Activated CD4-positive, alpha-beta T cell treated with anti-CD3 and anti-CD28 coated beads, Interleukin-2, Interleukin-4, amounts not matched to agents 100 ng/mL and 50 ng/mL, durations not matched to agents 16 hours and 8 hours (primary cell): ENCODE measurements at regions not wholly inside any gene's neighbourhood (a gene's known extent, or its start where the extent isn't known, plus 50 kb on each side); places are given as distances from the start of the nearest gene placed in this dataset.

Experiments used
- DNase-seq: peaks from one replicate; pipeline ENCODE4 v3.0.0-alpha.2; 2020; ENCODE audit warnings: low spot score

DNA sequence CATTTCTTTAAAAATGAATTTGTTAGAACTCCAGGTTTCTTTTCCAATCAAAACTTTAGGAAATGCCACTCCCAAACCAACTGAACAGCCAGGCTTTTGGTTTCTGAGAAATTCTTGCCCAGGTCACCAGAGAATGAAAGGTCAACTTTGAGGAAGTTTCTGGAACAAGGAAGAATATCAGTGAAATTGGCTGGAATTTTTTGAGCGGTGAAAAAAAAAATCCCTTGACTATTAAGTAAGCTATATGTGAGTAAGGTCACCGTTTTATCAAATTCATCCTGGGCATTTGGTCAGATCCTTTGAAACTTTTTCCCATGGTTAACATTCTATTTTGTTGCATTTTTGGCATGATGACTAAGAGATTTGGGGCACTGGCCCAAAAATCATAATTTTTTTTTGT is 469.3 kb downstream of the LTN1 start:
- no peak for DNase-seq

DNA sequence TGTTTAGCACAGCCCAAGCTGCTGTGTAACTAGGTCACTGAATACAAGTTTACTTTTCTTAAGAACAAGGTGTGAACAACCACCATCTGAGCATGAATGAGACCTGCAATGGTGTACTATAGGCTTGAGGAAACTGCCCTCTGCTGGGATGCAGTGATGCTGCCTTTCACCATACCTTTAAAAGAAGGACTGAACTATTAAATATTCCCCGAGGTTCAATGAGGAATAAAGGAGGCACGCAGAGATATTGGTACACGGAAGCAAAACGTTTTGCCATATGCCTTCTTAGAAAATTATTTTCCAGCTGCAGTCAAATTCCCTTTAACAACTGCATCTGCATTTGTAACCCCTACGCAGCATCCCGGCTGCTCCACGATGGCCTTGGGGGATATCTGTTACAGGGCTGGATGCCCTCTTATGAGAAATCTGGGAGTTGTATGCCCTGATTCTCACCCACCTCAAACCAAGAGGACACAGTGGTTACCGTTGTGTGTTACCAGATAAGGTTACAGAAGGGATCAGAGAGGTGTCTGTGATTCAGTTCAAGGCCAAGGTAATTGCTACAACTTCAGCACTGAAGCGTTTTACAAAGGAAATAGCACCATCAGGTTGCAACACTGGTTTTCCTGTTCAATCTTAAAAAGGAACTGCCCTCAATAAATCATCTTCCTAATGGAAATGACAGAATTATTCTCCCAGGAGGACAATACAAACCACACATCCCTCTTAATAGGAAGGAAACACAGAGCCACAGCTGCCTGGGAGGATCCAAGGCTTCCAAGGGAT is 470.5 kb downstream of the LTN1 start:
- DNase-seq = peak; percentile 11

DNA sequence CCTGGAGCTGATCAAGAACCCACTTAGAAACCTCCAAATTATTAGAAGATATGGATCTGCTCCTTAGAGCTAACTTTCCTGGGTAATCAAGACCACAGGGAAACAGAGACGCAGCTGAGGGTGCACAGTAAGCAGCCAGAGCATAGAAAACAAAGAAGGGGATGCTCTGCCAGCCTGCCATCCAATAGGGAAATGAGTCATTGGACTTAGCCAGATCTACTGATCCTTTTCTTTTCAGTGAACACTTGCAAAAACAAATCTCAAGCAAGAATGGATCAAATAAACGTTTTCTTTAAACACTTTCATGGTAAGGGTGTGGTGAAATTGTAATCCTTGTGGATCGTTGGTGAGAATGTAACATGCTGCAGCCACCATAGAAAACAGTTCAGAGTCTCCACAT is 474.0 kb downstream of the LTN1 start:
- DNase-seq = no peak

DNA sequence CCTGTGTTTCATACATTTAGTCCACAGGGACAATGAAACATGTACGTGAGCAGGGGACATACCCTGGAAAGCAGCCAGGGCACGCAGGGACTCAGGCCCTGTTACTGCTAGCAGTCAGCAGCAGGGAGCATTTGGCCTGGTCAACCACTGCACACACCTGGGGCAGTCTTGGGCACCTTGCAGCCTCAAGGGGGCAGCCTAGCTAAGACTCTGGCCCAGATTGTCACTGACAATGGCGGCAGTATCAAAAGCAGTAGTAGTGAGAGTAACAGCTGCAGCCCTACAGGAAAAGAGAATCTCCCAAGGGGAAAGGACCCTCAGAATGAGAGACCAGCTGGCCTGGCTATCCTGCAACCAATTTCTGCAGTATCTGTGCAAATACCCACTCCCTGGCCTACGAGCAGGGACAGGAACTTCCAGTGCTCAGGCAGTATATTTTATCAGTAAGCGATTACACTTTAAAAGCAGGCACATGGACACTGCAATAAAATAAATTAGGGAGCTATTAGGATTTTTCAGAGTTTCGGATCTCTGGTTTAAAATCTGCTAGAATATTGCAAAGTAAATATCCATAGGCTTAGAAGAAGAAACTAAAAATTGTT is 475.6 kb downstream of the LTN1 start:
- peak; percentile 72 for DNase-seq

DNA sequence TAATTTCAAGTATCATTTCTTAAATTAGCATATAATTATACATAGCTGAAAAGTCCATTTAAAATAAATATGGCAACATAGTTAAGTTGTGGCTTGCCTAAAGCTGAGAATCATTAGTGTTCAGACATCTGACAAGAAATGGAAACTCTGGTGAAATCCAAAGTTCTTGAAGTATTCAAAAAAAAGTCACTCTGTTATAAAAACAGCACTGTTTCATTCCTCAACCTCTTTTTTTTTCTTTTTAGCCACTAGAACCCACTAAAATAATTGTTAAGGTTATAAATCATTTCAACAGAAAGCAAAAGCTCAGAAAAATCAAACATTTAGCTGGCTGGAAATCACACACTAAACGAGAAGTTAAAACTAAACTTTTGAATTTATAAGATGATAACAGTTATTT is 476.7 kb downstream of the LTN1 start:
- DNase-seq = no peak

DNA sequence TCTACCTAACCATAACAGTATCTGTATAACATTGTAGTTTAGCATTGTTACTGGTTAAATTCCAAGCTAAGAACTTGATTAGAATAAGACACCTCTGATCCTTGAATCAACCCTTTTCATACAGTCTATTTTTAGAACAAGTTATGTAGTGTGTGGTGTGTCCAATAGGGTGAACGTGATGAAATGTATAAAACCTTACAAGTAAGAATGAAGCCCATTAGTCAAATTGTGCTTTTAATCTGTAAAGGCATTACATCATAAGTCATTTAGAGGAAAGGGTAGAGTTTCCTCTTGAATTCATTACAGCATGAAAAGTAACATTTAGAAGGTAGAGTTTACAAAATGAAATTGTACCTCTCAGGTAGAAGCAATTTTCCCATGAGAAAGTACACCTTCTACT is 479.2 kb downstream of the LTN1 start:
- no peak for DNase-seq

DNA sequence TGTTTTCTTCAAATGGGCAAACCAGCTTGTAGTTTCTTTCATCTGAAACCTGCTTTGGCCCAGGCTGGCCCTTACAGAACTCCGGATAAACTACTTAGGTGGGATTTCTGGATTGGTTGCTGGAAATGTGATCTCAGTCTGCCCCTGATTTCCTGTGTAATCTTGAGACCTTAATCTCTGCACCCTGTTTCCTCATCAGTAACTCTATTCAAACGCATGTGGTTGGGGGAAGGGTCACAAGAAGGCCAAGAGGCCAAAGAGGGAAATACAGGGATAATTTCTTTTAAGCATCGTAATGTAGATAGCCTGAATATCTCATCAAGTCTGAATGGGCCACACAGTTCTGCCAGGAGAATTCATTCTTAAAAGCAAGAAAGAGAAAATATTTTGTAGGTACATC is 483.6 kb downstream of the LTN1 start:
- no peak for DNase-seq

DNA sequence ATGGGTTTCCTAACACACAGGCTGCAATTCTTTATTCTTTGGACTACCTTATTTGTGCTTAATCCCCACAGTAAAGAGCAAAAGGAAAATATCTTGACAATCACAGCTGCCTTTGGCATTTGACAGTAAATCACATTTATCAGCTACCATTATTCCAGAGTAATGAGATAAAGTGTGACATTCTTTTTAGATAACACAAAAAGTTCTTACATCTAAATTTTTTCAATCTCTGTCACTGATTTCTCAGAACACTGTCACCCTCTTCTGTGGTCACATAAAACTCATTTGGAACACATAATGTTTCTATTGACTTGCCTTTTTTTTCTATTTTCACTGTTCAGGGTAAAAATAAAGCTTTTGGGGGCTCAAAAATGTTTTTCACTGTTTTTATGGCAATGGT is 484.6 kb downstream of the LTN1 start:
- DNase-seq = no peak

DNA sequence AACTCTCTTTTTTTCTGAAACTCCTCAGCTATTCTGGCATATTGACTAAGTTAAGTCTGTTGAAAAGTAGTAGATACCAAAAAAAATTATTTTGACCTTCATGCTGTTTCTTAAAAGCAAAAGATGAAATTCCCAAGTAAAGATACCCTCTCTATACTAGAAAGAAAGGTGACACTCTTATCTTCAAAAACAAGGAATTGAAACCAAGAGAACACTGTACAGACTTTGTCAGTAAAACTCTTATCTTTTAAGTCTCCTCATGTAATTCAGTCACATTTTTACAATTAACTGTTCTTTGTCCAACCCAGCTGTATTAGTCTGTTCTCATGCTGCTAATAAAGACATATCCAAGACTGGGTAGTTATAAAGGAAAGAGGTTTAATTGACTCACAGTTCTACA is 496.2 kb downstream of the LTN1 start:
- DNase-seq = no peak

DNA sequence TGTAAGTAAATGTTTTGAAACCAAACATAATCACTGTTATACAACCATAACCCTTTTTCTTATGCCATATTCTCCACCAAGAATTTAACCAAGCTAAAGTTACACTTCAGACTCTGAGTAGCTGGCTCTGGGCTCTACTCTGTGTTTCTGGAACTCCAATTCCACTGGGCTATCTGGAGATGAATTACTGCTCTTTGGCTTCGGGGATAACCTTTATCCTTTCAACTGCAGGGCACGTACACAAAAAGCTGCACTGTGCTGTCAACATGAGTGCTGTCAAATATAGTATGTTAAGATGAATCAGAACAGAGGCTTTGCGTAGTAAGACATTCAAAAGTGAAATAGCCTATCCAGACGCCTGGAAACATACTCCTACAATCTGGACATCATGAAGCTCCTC is 500.6 kb downstream of the LTN1 start:
- DNase-seq = no peak

DNA sequence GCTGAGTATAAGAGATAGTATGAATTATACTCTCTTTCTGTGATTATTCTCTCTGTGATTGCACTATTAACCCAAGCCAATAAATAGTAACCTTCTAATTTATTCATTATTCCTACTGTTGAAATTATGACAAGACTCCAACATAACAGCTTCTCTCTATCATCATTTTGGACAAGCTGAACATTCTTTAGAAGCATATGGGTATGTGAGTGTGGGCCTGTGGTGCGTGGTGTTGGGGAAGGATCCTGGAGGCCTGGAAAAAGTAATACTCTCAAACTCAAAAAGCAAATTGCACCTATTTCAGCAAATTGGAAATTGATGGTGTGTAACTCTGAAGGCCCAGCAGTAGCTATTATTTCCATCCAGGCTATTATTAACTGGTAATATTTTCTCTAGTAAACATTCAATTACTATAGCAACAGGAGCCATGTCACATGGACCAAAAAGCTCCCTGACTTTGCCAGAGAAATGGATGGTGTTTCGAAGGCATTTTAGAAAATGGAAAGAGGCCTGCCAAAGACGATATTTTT is 502.8 kb downstream of the LTN1 start:
- DNase-seq = no peak

DNA sequence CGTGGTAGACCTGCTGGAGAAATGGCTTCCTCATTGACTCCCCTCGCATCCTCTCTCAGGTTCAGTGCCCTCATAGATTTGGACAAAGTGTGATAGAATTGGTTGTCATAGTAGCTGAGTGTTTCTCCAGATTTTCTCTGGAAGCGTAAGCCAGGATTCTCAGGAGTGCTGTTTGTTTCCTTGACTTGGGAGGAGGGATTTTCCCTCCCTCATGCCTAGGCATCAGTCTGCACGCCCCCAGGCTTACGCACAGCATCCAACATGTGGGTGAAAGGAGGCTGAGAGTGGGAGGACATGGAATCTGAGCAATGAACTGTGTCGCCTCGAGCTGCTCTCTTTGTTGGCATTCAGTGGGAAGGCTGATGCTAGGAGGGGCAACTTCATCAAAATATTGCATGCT is 503.5 kb downstream of the LTN1 start:
- DNase-seq = no peak

DNA sequence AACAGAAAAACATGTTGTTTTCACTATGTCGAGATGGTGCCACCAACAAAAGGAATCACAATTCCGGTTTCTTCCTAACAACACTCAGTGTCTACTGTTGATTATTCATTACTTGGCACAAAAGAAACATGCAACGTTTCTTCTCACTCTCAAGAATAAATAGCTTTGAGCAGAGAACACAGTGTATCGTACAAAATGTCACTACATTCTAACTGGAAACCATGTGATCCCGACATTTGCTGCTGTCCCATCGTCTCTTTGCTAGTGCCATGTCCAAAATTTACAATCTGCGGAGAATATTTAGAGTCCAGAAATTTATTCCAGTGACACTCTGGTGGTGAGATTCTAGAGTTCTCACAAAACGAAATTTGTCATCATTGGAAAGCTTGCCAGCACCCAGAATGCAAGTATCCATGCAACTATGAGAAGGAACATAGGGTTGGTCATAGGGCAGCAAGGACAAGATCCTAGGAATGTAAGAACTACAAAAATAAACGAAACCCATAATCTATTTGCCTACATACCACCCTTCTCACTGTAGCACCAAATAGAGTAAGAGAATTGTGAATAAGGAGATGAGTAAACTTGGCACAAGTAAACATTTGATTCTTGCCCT is 505.1 kb downstream of the LTN1 start:
- no peak for DNase-seq

DNA sequence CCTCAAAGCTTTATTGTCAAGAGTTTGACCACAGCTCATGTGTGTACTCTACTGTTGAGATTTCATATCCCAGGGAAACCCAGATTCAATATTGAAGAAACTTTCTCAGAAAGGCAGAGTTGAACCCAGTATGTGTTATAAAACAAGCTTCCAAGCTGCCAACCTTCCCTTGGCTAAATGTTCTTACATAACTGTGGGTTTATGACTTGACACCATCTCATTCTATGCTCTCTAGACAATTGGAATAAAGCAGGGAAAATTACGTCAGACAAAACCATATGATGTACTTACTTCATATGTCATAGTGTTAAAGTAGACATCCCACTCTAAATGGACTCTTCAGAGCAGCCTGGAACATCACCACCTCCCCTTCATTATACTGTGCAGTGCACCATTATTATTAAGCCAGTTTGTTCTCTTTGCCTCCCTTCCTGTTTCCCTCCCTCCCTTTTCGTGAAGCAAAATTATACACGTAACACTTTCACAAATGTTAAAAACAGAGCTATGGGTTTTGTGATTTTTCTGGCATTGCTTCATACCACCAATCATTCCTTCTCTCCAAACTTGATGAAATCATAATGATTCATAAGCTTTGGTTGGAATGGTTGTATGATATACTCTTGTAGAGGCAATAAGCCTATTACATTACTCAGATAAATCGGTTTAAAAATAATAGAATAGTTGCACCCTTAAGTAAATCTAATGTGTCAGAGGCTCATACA is 507.2 kb downstream of the LTN1 start:
- DNase-seq = no peak

DNA sequence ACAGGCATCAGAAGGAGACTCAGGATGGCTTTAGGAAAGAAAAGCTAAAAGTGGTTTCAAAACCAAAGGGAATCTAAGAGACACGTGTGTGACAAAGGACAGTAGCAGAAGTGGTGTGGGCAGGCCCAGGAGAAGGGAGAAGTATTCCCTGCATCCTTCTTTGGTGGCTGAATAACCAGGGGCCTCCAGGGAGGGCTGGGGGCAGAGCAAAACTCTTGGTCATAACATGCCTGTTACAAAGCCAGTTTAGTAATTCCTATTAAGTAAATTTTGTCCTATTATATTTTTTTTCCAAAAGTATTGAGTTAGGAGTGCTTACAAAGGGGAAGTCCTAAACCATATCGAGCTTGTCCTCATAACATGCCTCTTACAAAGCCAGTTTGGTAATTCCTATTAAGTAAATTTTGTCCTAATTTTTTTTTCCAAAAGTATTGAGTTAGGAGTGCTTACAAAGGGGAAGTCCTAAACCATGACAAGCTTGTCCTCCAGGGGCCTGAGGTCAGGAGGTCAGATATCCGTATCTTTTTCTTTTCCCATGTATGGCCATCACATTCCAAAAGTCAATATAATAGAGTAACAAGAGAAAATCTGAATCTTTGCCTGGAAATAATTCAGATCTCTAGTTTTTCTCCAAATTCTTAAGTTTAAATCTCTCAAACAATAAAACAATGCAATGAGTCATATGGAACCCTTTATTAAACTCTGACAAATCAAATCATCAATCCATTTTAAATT is 509.2 kb downstream of the LTN1 start:
- DNase-seq = no peak

DNA sequence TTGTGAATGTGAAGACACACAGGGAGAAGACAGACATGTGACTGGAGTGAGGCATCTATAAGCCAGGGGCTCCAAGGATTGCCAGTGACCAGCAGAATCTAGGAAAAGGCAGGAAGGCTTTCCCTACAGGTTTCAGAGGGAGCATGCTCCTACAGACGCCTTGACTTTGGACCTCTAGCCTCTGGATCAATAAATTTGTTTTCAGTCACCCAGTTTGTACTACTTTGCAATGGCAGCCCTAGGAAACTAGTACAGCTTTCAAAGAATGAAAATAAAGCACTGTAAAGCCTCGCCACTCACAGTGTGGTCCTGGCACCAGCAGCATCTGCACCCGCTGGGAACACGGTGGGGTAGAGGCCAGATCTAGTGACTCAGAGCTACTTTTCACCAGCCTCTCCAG is 510.0 kb downstream of the LTN1 start:
- DNase-seq = no peak

DNA sequence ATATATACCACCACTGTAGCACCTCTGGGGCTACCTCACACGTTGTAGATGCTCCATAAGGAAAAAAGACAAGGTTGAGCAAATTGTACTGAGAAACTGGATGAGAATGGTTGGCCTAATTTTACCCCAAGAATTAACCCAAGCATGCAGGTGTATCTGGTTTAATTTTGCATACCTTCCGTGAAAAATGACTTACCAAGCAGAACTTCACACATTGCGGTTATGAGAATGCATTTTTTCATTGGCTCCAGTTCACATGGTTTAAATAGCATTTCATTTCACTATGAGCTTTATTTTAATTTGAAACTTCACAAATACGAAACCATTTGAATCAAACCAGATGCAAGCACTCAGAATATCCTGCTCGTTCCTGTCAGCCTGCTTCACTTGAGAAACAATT is 512.2 kb downstream of the LTN1 start:
- DNase-seq = no peak

DNA sequence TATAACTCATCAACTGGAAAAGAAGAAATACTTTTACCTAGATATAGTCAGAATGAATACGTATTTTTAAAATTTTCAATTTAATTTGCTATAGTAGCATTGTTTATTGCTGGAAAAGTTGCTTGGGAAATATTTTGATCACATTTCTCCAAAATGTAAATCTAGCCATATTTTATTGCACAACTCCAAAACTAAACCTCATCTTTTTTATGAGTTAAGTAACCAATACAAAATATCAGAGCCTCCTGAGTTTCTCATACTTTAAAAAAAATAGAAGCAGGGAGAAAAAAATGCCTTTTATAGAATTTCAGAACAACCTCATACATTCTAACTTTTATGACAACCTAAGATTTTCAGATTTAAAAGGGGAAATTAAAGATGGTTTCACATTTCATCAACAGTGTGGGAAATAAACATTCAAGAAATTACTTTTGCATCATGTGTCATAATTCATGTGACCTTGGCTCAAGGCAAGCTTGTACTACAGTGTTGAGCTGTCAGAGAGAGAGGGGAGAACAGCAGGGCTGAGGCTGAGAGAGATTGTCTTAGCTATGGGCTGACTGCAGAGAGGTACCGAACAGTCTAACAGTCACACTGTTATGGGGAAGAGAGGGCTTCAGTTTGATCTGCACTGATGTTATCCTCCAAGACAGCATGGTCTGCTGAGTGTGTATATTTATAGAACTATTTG is 519.0 kb downstream of the LTN1 start:
- DNase-seq = peak; percentile 23

DNA sequence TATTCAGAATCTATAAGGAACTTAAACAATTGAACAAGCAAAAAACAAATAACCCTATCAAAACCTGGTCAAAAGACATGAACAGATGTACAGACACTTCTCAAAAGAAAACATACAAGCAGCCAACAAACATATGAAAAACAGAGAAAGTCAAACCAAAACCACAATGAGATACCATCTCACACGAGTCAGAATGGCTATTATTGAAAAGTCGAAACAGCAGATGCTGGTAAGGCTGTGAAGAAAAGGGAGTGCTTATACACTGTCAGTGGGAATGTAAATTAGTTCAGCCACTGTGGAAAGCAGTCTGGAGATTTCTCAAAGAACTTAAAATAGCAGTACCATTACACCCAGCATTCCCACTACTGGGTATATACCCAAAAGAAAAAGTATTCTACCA is 520.1 kb downstream of the LTN1 start:
- peak; percentile 19 for DNase-seq

DNA sequence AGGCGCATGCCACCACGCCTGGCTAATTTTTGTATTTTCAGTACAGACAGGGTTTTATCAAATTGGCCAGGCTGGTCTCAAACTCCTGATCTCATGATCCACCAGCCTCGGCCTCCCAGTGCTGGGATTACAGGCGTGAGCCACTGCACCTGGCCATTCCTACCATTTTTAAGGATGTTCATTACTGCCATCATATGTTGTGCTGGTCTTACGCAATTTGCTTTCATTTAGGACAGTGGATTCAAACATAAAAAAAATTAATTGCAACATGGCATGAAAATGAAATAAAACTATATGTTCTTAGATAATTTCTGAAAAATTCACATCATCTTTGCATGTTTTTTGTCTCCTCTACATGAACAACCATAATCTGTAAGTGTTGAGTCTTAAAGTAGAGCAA is 527.7 kb downstream of the LTN1 start:
- no peak for DNase-seq

DNA sequence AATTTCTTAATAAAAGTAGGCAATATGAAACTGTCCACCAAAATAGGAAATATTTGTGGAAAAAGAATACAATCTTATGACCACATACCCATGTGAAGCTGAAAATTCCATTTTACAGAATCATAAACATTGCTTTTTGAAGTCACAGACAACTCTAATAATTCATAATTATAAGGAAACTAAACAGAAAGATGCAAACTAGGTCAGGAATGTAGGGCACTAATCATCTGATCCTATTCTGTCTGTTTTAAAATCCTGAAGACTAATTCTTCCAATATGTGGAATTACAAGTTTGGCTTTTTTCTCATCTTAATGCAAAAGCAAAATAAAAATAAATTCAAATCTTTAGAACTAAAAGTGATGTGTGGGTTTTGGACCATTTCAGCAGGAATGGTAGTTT is 528.6 kb downstream of the LTN1 start:
- DNase-seq = no peak
